GM13976 (cell line): ENCODE measurements at regions not wholly inside any gene's neighbourhood (a gene's known extent, or its start where the extent isn't known, plus 50 kb on each side); places are given as distances from the start of the nearest gene placed in this dataset.

Source experiments
- DNase-seq: peaks from one replicate; pipeline ENCODE4 v3.0.0; 2012; ENCODE audit warnings: low spot score
- CTCF ChIP-seq: IDR thresholded peaks from 2 replicates; pipeline ENCODE4 v1.5.1; 2012; ENCODE audit warnings: borderline replicate concordance, mild to moderate bottlenecking; ENCODE audit not compliant: insufficient read depth; ENCODE audit errors: extremely low read depth, missing control alignments, control extremely low read depth
- in situ Hi-C: fragments of 300-500 bp; cut with MboI; formaldehyde crosslinking; loops from one replicate; pipeline ENCODE4 v1.12.0; 2022; ENCODE audit warnings: low sequenced_read_pairs, mixed read lengths, inconsistent platforms; ENCODE audit not compliant: unreplicated experiment

GRCh38 chr10:3946234-3947229 lies 161.5 kb upstream of the KLF6 start:
- in situ Hi-C loops = no loop called here
- TF ChIP-seq CTCF = no peak
- DNase-seq = no peak

- DNase-seq = no peak
- TF ChIP-seq CTCF = no peak
- in situ Hi-C loops = no loop called here
Measured at GRCh38 chr10:3945026-3945425, 160.0 kb upstream of the KLF6 start.

GRCh38 chr10:3944591-3944990 lies 159.6 kb upstream of the KLF6 start:
- TF ChIP-seq CTCF = no peak
- no peak for DNase-seq
- in situ Hi-C loops = no loop called here

GRCh38 chr10:3943695-3944257 lies 158.8 kb upstream of the KLF6 start:
- DNase-seq = no peak
- in situ Hi-C loops = no loop called here
- no peak for TF ChIP-seq CTCF

- TF ChIP-seq CTCF = no peak
- in situ Hi-C loops = no loop called here
- DNase-seq = no peak
Measured at GRCh38 chr10:3942937-3943489, 158.0 kb upstream of the KLF6 start.

GRCh38 chr10:3941676-3942075 lies 156.7 kb upstream of the KLF6 start:
- in situ Hi-C loops = no loop called here
- DNase-seq = no peak
- no peak for TF ChIP-seq CTCF
